ENCODE measurements at regions not wholly inside any gene's neighbourhood (a gene's known extent, or its start where the extent isn't known, plus 50 kb on each side); places are given as distances from the start of the nearest gene placed in this dataset.
"Not testable (repeated sequence)": the region's sequence is repeated elsewhere in the genome, so short reads cannot be mapped to it uniquely, and the experiment has no call there.

- TF ChIP-seq EZH2phosphoT487 (IDR thresholded peaks at IDR 0.05; ENCODE audit: borderline replicate concordance, low read depth, low read length); CTCF (conservative IDR thresholded peaks at IDR 0.05; ENCODE audit: low read length): not testable (repeated sequence)
These were observed 69.4 kb upstream of the NUDT4B start for GRCh38 chr1:148679050-148679786.
